ENCODE measurements at regions not wholly inside any gene's neighbourhood (a gene's known extent, or its start where the extent isn't known, plus 50 kb on each side); places are given as distances from the start of the nearest gene placed in this dataset.

- TF ChIP-seq CHD7 (IDR thresholded peaks at IDR 0.05; ENCODE audit: insufficient replicate concordance, low read length) (no peak), SIRT6 (IDR thresholded peaks at IDR 0.05; ENCODE audit: low read length) (no peak), BACH1 (IDR thresholded peaks at IDR 0.05; ENCODE audit: low read length) (no peak), MAX (IDR thresholded peaks at IDR 0.05) (no peak), NRF1 (IDR thresholded peaks at IDR 0.05; ENCODE audit: low read depth, low read length) (no peak), TAF1 (IDR thresholded peaks at IDR 0.05; ENCODE audit: low read depth, low read length) (no peak), BCL11A (IDR thresholded peaks at IDR 0.05; ENCODE audit: low read depth in 2 of 2, low read length in 2 of 2) (no peak), CTCF (IDR thresholded peaks at IDR 0.05; ENCODE audit: control extremely low read depth in 1 of 3, insufficient read depth in 1 of 3, low read depth in 1 of 3, low read length in 3 of 3) (no peak), HDAC6 (IDR thresholded peaks at IDR 0.05; ENCODE audit: low read depth, low read length) (no peak), RAD21 (IDR thresholded peaks at IDR 0.05 in 1 of 2, conservative IDR thresholded peaks at IDR 0.05 in 1 of 2; ENCODE audit: low read depth in 2 of 2, low read length in 2 of 2) (no peak)
Measured at GRCh38 chr6:95120984-95121383, 456.4 kb upstream of the MANEA start (continued).
